ENCODE measurements at regions not wholly inside any gene's neighbourhood (a gene's known extent, or its start where the extent isn't known, plus 50 kb on each side); places are given as distances from the start of the nearest gene placed in this dataset.

DNA sequence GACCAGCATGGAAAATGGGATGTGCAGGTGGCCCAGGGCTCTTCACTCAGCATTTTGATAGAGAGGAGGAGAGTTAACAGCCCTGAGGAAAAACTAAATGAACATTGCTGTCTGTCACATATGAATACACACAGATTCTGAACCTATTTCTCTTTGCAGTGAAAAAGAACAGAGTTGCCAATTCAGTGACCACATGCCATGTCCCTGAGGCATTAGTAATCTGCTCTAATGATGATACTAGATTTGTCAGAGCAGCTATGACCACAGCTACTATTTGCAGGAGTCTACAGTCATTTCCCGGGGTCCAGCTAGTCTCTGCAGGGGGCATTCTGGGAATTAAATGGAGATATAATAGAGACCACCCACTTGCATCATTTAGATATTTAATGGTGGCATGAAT is 267.6 kb downstream of the TMX3 start:
- TF ChIP-seq, protein P1, sequence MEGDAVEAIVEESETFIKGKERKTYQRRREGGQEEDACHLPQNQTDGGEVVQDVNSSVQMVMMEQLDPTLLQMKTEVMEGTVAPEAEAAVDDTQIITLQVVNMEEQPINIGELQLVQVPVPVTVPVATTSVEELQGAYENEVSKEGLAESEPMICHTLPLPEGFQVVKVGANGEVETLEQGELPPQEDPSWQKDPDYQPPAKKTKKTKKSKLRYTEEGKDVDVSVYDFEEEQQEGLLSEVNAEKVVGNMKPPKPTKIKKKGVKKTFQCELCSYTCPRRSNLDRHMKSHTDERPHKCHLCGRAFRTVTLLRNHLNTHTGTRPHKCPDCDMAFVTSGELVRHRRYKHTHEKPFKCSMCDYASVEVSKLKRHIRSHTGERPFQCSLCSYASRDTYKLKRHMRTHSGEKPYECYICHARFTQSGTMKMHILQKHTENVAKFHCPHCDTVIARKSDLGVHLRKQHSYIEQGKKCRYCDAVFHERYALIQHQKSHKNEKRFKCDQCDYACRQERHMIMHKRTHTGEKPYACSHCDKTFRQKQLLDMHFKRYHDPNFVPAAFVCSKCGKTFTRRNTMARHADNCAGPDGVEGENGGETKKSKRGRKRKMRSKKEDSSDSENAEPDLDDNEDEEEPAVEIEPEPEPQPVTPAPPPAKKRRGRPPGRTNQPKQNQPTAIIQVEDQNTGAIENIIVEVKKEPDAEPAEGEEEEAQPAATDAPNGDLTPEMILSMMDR (IDR thresholded peaks at IDR 0.05): no peak
- TF ChIP-seq POLR2A (IDR thresholded peaks at IDR 0.05): no peak
